H9 (cell line): ENCODE measurements at regions not wholly inside any gene's neighbourhood (a gene's known extent, or its start where the extent isn't known, plus 50 kb on each side); places are given as distances from the start of the nearest gene placed in this dataset.
A peak's percentile ranks its signal among the peaks of the same experiment; 100 is the strongest.

Source experiments
- DNase-seq: peaks from one replicate; pipeline ENCODE4 v3.0.0-alpha.2; 2017
- H2AFZ ChIP-seq: one replicate; pipeline ENCODE4 v1.6.1; 2013; ENCODE audit warnings: mild to moderate bottlenecking, low read length, control low read depth, moderate library complexity
- H2AK5ac ChIP-seq: 2 replicates; pipeline ENCODE4 v1.6.1; 2013; ENCODE audit warnings: low read length, control low read depth, mixed read lengths; ENCODE audit not compliant: insufficient read length
- H2BK120ac ChIP-seq: one replicate; pipeline ENCODE4 v1.6.1; 2013; ENCODE audit warnings: low read depth, mild to moderate bottlenecking, low read length, control low read depth, inconsistent platforms; ENCODE audit not compliant: poor library complexity, severe bottlenecking
- H2BK12ac ChIP-seq: 2 replicates; pipeline ENCODE4 v1.6.1; 2013; ENCODE audit warnings: low read length, control low read depth, mixed read lengths, low read depth; ENCODE audit not compliant: insufficient read length
- H2BK15ac ChIP-seq: 2 replicates; pipeline ENCODE4 v1.6.1; 2013; ENCODE audit warnings: low read depth, low read length, control low read depth
- H2BK20ac ChIP-seq: one replicate; pipeline ENCODE4 v1.6.1; 2013; ENCODE audit warnings: low read depth, mild to moderate bottlenecking, low read length, control low read depth, inconsistent platforms; ENCODE audit not compliant: poor library complexity, severe bottlenecking
- H2BK5ac ChIP-seq: 2 replicates; pipeline ENCODE4 v1.6.1; 2013; ENCODE audit warnings: low read length, control low read depth, mixed read lengths; ENCODE audit not compliant: insufficient read length
- H3K14ac ChIP-seq: 2 replicates; pipeline ENCODE4 v1.6.1; 2013; ENCODE audit warnings: low read length, control low read depth; ENCODE audit not compliant: insufficient read depth
- H3K18ac ChIP-seq: 2 replicates; pipeline ENCODE4 v1.6.1; 2013; ENCODE audit warnings: low read depth, mild to moderate bottlenecking, mixed read lengths, low read length, control low read depth; ENCODE audit not compliant: insufficient read length
- H3K23ac ChIP-seq: 2 replicates; pipeline ENCODE4 v1.6.1; 2013; ENCODE audit warnings: low read length, control low read depth, mixed read lengths, low read depth; ENCODE audit not compliant: insufficient read length
- H3K23me2 ChIP-seq: 2 replicates; pipeline ENCODE4 v1.6.1; 2013; ENCODE audit warnings: low read depth, mild to moderate bottlenecking, mixed read lengths, low read length, control low read depth; ENCODE audit not compliant: insufficient read length, poor library complexity, severe bottlenecking
- H3K27ac ChIP-seq: 2 replicates; pipeline ENCODE4 v1.5.1; 2013; ENCODE audit warnings: low read length, control low read depth, mixed read lengths, low read depth; ENCODE audit not compliant: insufficient read length
- H3K27me3 ChIP-seq: 2 replicates; pipeline ENCODE4 v1.6.1; 2013; ENCODE audit warnings: low read length, control low read depth, inconsistent platforms; ENCODE audit not compliant: insufficient read depth
- H3K4ac ChIP-seq: 2 replicates; pipeline ENCODE4 v1.6.1; 2013; ENCODE audit warnings: low read depth, mild to moderate bottlenecking, control low read depth, inconsistent platforms, low read length, moderate library complexity
- H3K4me1 ChIP-seq: 2 replicates; pipeline ENCODE4 v1.6.1; 2013; ENCODE audit warnings: low read length, control low read depth, inconsistent platforms; ENCODE audit not compliant: insufficient read depth
- H3K4me2 ChIP-seq: 2 replicates; pipeline ENCODE4 v1.6.1; 2013; ENCODE audit warnings: low read length, control low read depth, mixed read lengths; ENCODE audit not compliant: insufficient read length, insufficient read depth
- H3K56ac ChIP-seq: 2 replicates; pipeline ENCODE4 v1.6.1; 2013; ENCODE audit warnings: low read depth, mild to moderate bottlenecking, mixed read lengths, low read length, control low read depth; ENCODE audit not compliant: insufficient read length
- H3K79me1 ChIP-seq: 2 replicates; pipeline ENCODE4 v1.6.1; 2013; ENCODE audit warnings: low read depth, mild to moderate bottlenecking, moderate library complexity, low read length, control low read depth, inconsistent platforms; ENCODE audit not compliant: insufficient read depth, poor library complexity, severe bottlenecking
- H3K79me2 ChIP-seq: 2 replicates; pipeline ENCODE4 v1.6.1; 2013; ENCODE audit warnings: low read length, control low read depth, inconsistent platforms; ENCODE audit not compliant: insufficient read depth
- H3K9ac ChIP-seq: 2 replicates; pipeline ENCODE4 v1.6.1; 2013; ENCODE audit warnings: low read length, control low read depth, mixed read lengths; ENCODE audit not compliant: insufficient read length; ENCODE audit errors: extremely low read depth
- H3K9me3 ChIP-seq: one replicate; pipeline ENCODE4 v1.6.1; 2013; ENCODE audit warnings: low read depth, low read length, inconsistent platforms; ENCODE audit not compliant: control insufficient read depth
- H3T11ph ChIP-seq: one replicate; pipeline ENCODE4 v1.6.1; 2013; ENCODE audit warnings: mild to moderate bottlenecking, low read length, control low read depth, inconsistent platforms
- H4K20me1 ChIP-seq: one replicate; pipeline ENCODE4 v1.6.1; 2013; ENCODE audit not compliant: control insufficient read depth, insufficient read length, insufficient read depth
- H4K5ac ChIP-seq: 2 replicates; pipeline ENCODE4 v1.6.1; 2013; ENCODE audit warnings: low read depth, mild to moderate bottlenecking, mixed read lengths, low read length, control low read depth; ENCODE audit not compliant: insufficient read length
- H4K8ac ChIP-seq: replicated peaks from 2 replicates; pipeline ENCODE4 v1.6.1; 2013; ENCODE audit warnings: low read length, control low read depth, mixed read lengths, low read depth; ENCODE audit not compliant: insufficient read length
- H4K91ac ChIP-seq: 2 replicates; pipeline ENCODE4 v1.6.1; 2013; ENCODE audit warnings: low read depth, mild to moderate bottlenecking, moderate library complexity, mixed read lengths, low read length, control low read depth; ENCODE audit not compliant: insufficient read length
- H3K27ac Mint-ChIP-seq, 3 experiments: 2 replicates in 2 of 3; 3 replicates in 1 of 3; pipeline ENCODE4 v1.8.0; 2020 to 2021; ENCODE audit warnings: mixed read lengths in 3 of 3, mild to moderate bottlenecking in 1 of 3, moderate library complexity in 1 of 3
- H3K27me3 Mint-ChIP-seq: 2 replicates; pipeline ENCODE4 v1.8.0; 2021; ENCODE audit warnings: low read depth, mild to moderate bottlenecking, moderate library complexity, mixed read lengths
- H3K36me3 Mint-ChIP-seq, 3 experiments: 2 replicates in 2 of 3; 3 replicates in 1 of 3; pipeline ENCODE4 v1.8.0; 2020 to 2021; ENCODE audit warnings: low read depth in 3 of 3, mixed read lengths in 3 of 3; ENCODE audit not compliant: insufficient read depth in 1 of 3
- H3K4me1 Mint-ChIP-seq, 2 experiments: 2 replicates each; pipeline ENCODE4 v1.8.0; 2020; ENCODE audit warnings: mixed read lengths in 2 of 2
- H3K4me3 Mint-ChIP-seq, 2 experiments: 2 replicates in 1 of 2; 3 replicates in 1 of 2; pipeline ENCODE4 v1.8.0; 2020 to 2021; ENCODE audit warnings: mild to moderate bottlenecking in 2 of 2, mixed read lengths in 2 of 2, moderate library complexity in 1 of 2
- H3K9me3 Mint-ChIP-seq, 2 experiments: 2 replicates in 1 of 2; 3 replicates in 1 of 2; pipeline ENCODE4 v1.8.0; 2020; ENCODE audit warnings: mild to moderate bottlenecking in 2 of 2, mixed read lengths in 2 of 2, moderate library complexity in 1 of 2
- CTCF ChIP-seq: fragments of 200-600 bp; sonication (generic); conservative IDR thresholded peaks from 3 replicates; pipeline ENCODE4 v1.8.0; 2021; ENCODE audit warnings: antibody characterized with exemption, mild to moderate bottlenecking
- WGBS: extraction: QIAGEN DNeasy Blood & Tissue Kit; methylation state at CpG from one replicate; pipeline ENCODE4 v1.1.7; 2013; ENCODE audit warnings: missing lambda C conversion rate, low lambda C conversion rate, mixed read lengths; ENCODE audit not compliant: insufficient read length; ENCODE audit errors: extremely low coverage; 5-methylcytosine and 5-hydroxymethylcytosine counted together

- Histone ChIP-seq H4K20me1 (no peaks in the 10 kb centered on the region), H2BK20ac (peak overlapping the region; percentile 60), H3K18ac (no peak overlapping the region), H3K4ac (no peak overlapping the region), H3K9me3 (peaks cover 7% of the 10 kb centered on the region), H3K4me1 (no peaks in the 10 kb centered on the region), H4K5ac (no peak overlapping the region), H4K91ac (no peak overlapping the region), H2BK120ac (no peak overlapping the region), H2AFZ (no peak overlapping the region), H3K23me2 (no peaks in the 10 kb centered on the region), H2AK5ac (no peak overlapping the region), H3K79me1 (no peaks in the 10 kb centered on the region), H3K9ac (no peak overlapping the region), H3K27me3 (no peaks in the 10 kb centered on the region), H3K23ac (no peak overlapping the region), H2BK15ac (no peak overlapping the region), H2BK12ac (no peak overlapping the region), H4K8ac (no peak overlapping the region), H3K14ac (no peak overlapping the region), H3K79me2 (no peaks in the 10 kb centered on the region), H3K27ac (no peak overlapping the region), H3T11ph (no peak overlapping the region), H2BK5ac (no peak overlapping the region), H3K4me2 (no peak overlapping the region), H3K56ac (no peak overlapping the region)
- Mint-ChIP-seq H3K4me3 (no peak overlapping the region), H3K27ac (no peak overlapping the region), H3K4me1 (peaks cover 8 to 9% of the 10 kb centered on the region in 2 experiments), H3K9me3 (peaks cover 26 to 28% of the 10 kb centered on the region in 2 experiments), H3K36me3 (peaks cover 13 to 31% (median 19%) of the 10 kb centered on the region in 3 experiments), H3K27me3 (peaks cover 2% of the 10 kb centered on the region; the same call in 1 of the 2 replicates)
- no peak for TF ChIP-seq CTCF
- DNase-seq: peak; percentile 14
- WGBS: no CpG with 5 or more reads among the region's 6 CpGs
Measured at GRCh38 chr5:2876183-2876582, 124.7 kb upstream of the IRX2 start.
